MCF 10A (cell line): ENCODE measurements at regions not wholly inside any gene's neighbourhood (a gene's known extent, or its start where the extent isn't known, plus 50 kb on each side); places are given as distances from the start of the nearest gene placed in this dataset.

ENCODE experiments used
- BruUV-seq: library from RNA; stranded (reverse); fragments of 400-500 nt; replicated peaks from 2 replicates; lab custom pipeline; 2021; lab: Mats Ljungman, UMichigan
- CTCF ChIA-PET: fragments of 300-600 bp; sonication (Branson Sonifier 250); formaldehyde crosslinking; extraction: SDS; loops from one replicate; lab custom pipeline; 2021; ENCODE audit warnings: antibody characterized with exemption, inconsistent platforms; lab: Yijun Ruan, JAX
- POLR2A ChIA-PET: fragments of 300-600, 350-650 bp; sonication (Branson Sonifier 250); formaldehyde crosslinking; extraction: SDS; loops from one replicate; lab custom pipeline; 2020; ENCODE audit warnings: antibody characterized with exemption, inconsistent platforms; lab: Yijun Ruan, JAX
- DNase-seq: peaks from one replicate; pipeline ENCODE4 v3.0.0-alpha.2; 2018; ENCODE audit not compliant: unreplicated experiment
- H3K27ac Mint-ChIP-seq: one replicate; pipeline ENCODE4 v1.8.0; 2022; ENCODE audit warnings: mild to moderate bottlenecking, low read depth, mixed read lengths; ENCODE audit not compliant: unreplicated experiment
- H3K27me3 Mint-ChIP-seq: one replicate; pipeline ENCODE4 v1.8.0; 2022; ENCODE audit warnings: mixed read lengths; ENCODE audit not compliant: insufficient read depth, unreplicated experiment
- H3K36me3 Mint-ChIP-seq: one replicate; pipeline ENCODE4 v1.8.0; 2022; ENCODE audit warnings: mild to moderate bottlenecking, moderate library complexity, mixed read lengths; ENCODE audit not compliant: insufficient read depth, unreplicated experiment
- H3K4me1 Mint-ChIP-seq: one replicate; pipeline ENCODE4 v1.8.0; 2022; ENCODE audit warnings: mixed read lengths; ENCODE audit not compliant: insufficient read depth, unreplicated experiment
- H3K4me3 Mint-ChIP-seq: one replicate; pipeline ENCODE4 v1.8.0; 2022; ENCODE audit warnings: mild to moderate bottlenecking, moderate library complexity, mixed read lengths; ENCODE audit not compliant: unreplicated experiment
- H3K9me3 Mint-ChIP-seq: one replicate; pipeline ENCODE4 v1.8.0; 2022; ENCODE audit warnings: mixed read lengths; ENCODE audit not compliant: unreplicated experiment
- CTCF ChIP-seq: fragments of 200-600 bp; IDR thresholded peaks from one replicate; pipeline ENCODE4 v1.8.0; 2022; ENCODE audit warnings: antibody characterized with exemption, mild to moderate bottlenecking; ENCODE audit not compliant: unreplicated experiment
- intact Hi-C: fragments of 100-400 bp; cut with micrococcal nuclease; formaldehyde crosslinking; loops from 2 replicates; pipeline ENCODE4 v1.14.1; 2022

GRCh38 chr2:207417301-207417718 lies 112.5 kb upstream of the CREB1 start:
- H3K36me3 Mint-ChIP-seq: no peaks in the 10 kb centered on the region

GRCh38 chr2:207418419-207418818 lies 111.3 kb upstream of the CREB1 start:
- no peaks in the 10 kb centered on the region for H3K4me1 Mint-ChIP-seq

More at GRCh38 chr2:207417301-207417718, 112.5 kb upstream of the CREB1 start:
- ChIA-PET CTCF (no interaction called here), POLR2A (interaction anchor here (0.6 kb wide), 1 partner anchor 9 kb away, joined by 5 read pairs; no protein-coding TSS in a partner anchor)
- BruUV-seq: no TSS peak
- no peak for TF ChIP-seq CTCF
- no peaks in the 10 kb centered on the region for H3K27me3 Mint-ChIP-seq
- DNase-seq: no peak
- no peak overlapping the region for H3K27ac Mint-ChIP-seq
- H3K9me3 Mint-ChIP-seq: no peaks in the 10 kb centered on the region
- H3K4me1 Mint-ChIP-seq: no peaks in the 10 kb centered on the region
- H3K4me3 Mint-ChIP-seq: no peak overlapping the region
- intact Hi-C loops: no loop called here

GRCh38 chr2:207419331-207419730 lies 110.4 kb upstream of the CREB1 start:
- CTCF ChIA-PET: interaction anchor here (0.9 kb wide), 1 partner anchor 619 kb away, joined by 4 read pairs; no protein-coding TSS in a partner anchor
- Mint-ChIP-seq H3K4me3 (no peak overlapping the region), H3K4me1 (no peaks in the 10 kb centered on the region), H3K27ac (no peak overlapping the region), H3K36me3 (no peaks in the 10 kb centered on the region), H3K27me3 (no peaks in the 10 kb centered on the region), H3K9me3 (no peaks in the 10 kb centered on the region)
- POLR2A ChIA-PET: no interaction called here
- intact Hi-C loops: no loop called here
- TF ChIP-seq CTCF: no peak
- DNase-seq: no peak
- BruUV-seq: no TSS peak

More at GRCh38 chr2:207418419-207418818, 111.3 kb upstream of the CREB1 start:
- H3K9me3 Mint-ChIP-seq: no peaks in the 10 kb centered on the region
- no peak for DNase-seq
- H3K36me3 Mint-ChIP-seq: no peaks in the 10 kb centered on the region
- ChIA-PET CTCF (interaction anchor here (0.9 kb wide), 1 partner anchor 618 kb away, joined by 4 read pairs; no protein-coding TSS in a partner anchor), POLR2A (interaction anchor here (0.9 kb wide), 1 partner anchor 10 kb away, joined by 3 read pairs; no protein-coding TSS in a partner anchor)
- BruUV-seq: no TSS peak
- H3K4me3 Mint-ChIP-seq: no peak overlapping the region
- no peak overlapping the region for H3K27ac Mint-ChIP-seq
- TF ChIP-seq CTCF: no peak
- no peaks in the 10 kb centered on the region for H3K27me3 Mint-ChIP-seq
- intact Hi-C loops: no loop called here

GRCh38 chr2:207421671-207422070 lies 108.1 kb upstream of the CREB1 start:
- Mint-ChIP-seq H3K4me3 (no peak overlapping the region), H3K36me3 (no peaks in the 10 kb centered on the region), H3K27ac (no peak overlapping the region), H3K27me3 (no peaks in the 10 kb centered on the region), H3K9me3 (no peaks in the 10 kb centered on the region), H3K4me1 (no peaks in the 10 kb centered on the region)
- ChIA-PET CTCF (no interaction called here), POLR2A (no interaction called here)
- no peak for TF ChIP-seq CTCF
- no peak for DNase-seq
- BruUV-seq: no TSS peak
- intact Hi-C loops: no loop called here
